ENCODE measurements at regions not wholly inside any gene's neighbourhood (a gene's known extent, or its start where the extent isn't known, plus 50 kb on each side); places are given as distances from the start of the nearest gene placed in this dataset.

- TF ChIP-seq CTCF (conservative IDR thresholded peaks at IDR 0.05) (no peak), EZH2 (IDR thresholded peaks at IDR 0.05; ENCODE audit: low read depth) (no peak)
These were observed 426.7 kb downstream of the SOX2 start for GRCh38 chr3:182138393-182138792.

Data from PC-9 (cell line).